ENCODE measurements at regions not wholly inside any gene's neighbourhood (a gene's known extent, or its start where the extent isn't known, plus 50 kb on each side); places are given as distances from the start of the nearest gene placed in this dataset.

DNA sequence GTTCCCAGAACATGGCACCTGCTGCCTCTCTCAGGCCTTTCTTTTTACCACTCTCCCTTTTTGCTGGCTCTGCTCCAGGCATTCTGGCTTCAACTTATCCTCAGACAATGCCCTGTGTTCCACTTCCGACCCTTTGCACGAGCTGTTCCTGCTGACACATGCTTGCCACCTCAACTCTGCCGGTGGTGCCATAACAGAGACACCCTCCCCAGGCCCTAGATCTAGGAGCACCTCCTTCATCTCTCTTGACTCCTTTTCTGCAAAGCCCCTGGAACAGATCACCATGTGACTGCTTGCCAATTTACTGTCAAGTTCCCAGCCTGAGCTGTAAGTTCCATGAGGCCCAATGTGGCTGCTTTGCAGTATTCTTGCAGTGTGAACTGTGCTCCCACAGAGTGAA, 256.0 kb upstream of the MKI67 start:
- TF ChIP-seq POLR2A (IDR thresholded peaks at IDR 0.05) = no peak
- TF ChIP-seq, protein P1, sequence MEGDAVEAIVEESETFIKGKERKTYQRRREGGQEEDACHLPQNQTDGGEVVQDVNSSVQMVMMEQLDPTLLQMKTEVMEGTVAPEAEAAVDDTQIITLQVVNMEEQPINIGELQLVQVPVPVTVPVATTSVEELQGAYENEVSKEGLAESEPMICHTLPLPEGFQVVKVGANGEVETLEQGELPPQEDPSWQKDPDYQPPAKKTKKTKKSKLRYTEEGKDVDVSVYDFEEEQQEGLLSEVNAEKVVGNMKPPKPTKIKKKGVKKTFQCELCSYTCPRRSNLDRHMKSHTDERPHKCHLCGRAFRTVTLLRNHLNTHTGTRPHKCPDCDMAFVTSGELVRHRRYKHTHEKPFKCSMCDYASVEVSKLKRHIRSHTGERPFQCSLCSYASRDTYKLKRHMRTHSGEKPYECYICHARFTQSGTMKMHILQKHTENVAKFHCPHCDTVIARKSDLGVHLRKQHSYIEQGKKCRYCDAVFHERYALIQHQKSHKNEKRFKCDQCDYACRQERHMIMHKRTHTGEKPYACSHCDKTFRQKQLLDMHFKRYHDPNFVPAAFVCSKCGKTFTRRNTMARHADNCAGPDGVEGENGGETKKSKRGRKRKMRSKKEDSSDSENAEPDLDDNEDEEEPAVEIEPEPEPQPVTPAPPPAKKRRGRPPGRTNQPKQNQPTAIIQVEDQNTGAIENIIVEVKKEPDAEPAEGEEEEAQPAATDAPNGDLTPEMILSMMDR (IDR thresholded peaks at IDR 0.05) = no peak
